OCI-LY7 (cell line): ENCODE measurements at regions not wholly inside any gene's neighbourhood (a gene's known extent, or its start where the extent isn't known, plus 50 kb on each side); places are given as distances from the start of the nearest gene placed in this dataset.

Source experiments
- BruUV-seq: library from RNA; stranded (reverse); fragments of 400-500 nt; replicated peaks from 2 replicates; lab custom pipeline; 2021; lab: Mats Ljungman, UMichigan
- CTCF ChIA-PET: fragments of 300-600 bp; sonication (Branson Sonifier 250); formaldehyde crosslinking; loops from one replicate; lab custom pipeline; 2022; ENCODE audit warnings: antibody characterized with exemption; ENCODE audit not compliant: unreplicated experiment; lab: Charles Lee
- POLR2A ChIA-PET: fragments of 300-600 bp; sonication (Branson Sonifier 250); formaldehyde crosslinking; loops from one replicate; lab custom pipeline; 2022; ENCODE audit warnings: antibody characterized with exemption; lab: Charles Lee
- DNase-seq: peaks from one replicate; pipeline ENCODE4 v3.0.0-alpha.2; 2015; ENCODE audit warnings: low spot score
- H2AFZ ChIP-seq: fragments of 200-600 bp; sonication (generic), shearing (Covaris generic); 2 replicates; pipeline ENCODE4 v1.6.1; 2014; ENCODE audit warnings: mild to moderate bottlenecking, antibody characterized with exemption, low read length, moderate library complexity
- H3K27ac ChIP-seq: fragments of 200-600 bp; sonication (generic); 2 replicates; pipeline ENCODE4 v1.5.1; 2014; ENCODE audit warnings: mixed run types, low read depth, mild to moderate bottlenecking, moderate library complexity, low read length, inconsistent platforms; ENCODE audit not compliant: poor library complexity, severe bottlenecking
- H3K36me3 ChIP-seq: fragments of 200-600 bp; sonication (generic); 2 replicates; pipeline ENCODE4 v1.6.1; 2014; ENCODE audit warnings: mild to moderate bottlenecking, antibody characterized with exemption, low read length, moderate library complexity, mixed read lengths; ENCODE audit not compliant: insufficient read depth
- H3K4me1 ChIP-seq: fragments of 200-600 bp; sonication (generic); 2 replicates; pipeline ENCODE4 v1.5.1; 2014; ENCODE audit warnings: mild to moderate bottlenecking, low read length; ENCODE audit not compliant: insufficient read depth, poor library complexity, severe bottlenecking
- H3K4me2 ChIP-seq: fragments of 200-600 bp; sonication (generic); 2 replicates; pipeline ENCODE4 v1.6.1; 2014; ENCODE audit warnings: mild to moderate bottlenecking, low read length
- H3K4me3 ChIP-seq: fragments of 200-600 bp; sonication (generic); 2 replicates; pipeline ENCODE4 v1.5.1; 2014; ENCODE audit warnings: mild to moderate bottlenecking, low read depth, low read length; ENCODE audit not compliant: poor library complexity, severe bottlenecking
- H3K79me2 ChIP-seq: fragments of 200-600 bp; sonication (generic); 2 replicates; pipeline ENCODE4 v1.6.1; 2016; ENCODE audit warnings: low read depth, mild to moderate bottlenecking, low read length, moderate library complexity, mixed read lengths; ENCODE audit not compliant: insufficient read depth
- H3K9me2 ChIP-seq: fragments of 200-600 bp; sonication (generic); 2 replicates; pipeline ENCODE4 v1.6.1; 2016; ENCODE audit warnings: mild to moderate bottlenecking, low read length, mixed read lengths; ENCODE audit not compliant: insufficient read depth
- H3K9me3 ChIP-seq: fragments of 200-600 bp; sonication (generic); 2 replicates; pipeline ENCODE4 v1.6.1; 2014; ENCODE audit warnings: mild to moderate bottlenecking, mixed run types, low read length, mixed read lengths
- H4K20me1 ChIP-seq: fragments of 200-600 bp; sonication (generic); 2 replicates; pipeline ENCODE4 v1.6.1; 2014; ENCODE audit warnings: mild to moderate bottlenecking, antibody characterized with exemption, low read length, moderate library complexity, mixed read lengths; ENCODE audit not compliant: insufficient read depth
- CTCF ChIP-seq: fragments of 200-600 bp; sonication (generic); conservative IDR thresholded peaks from 2 replicates; pipeline ENCODE4 v1.5.1; 2014; ENCODE audit warnings: mild to moderate bottlenecking, antibody characterized with exemption, low read length, moderate library complexity, mixed read lengths
- EZH2phosphoT487 ChIP-seq: fragments of 200-600 bp; sonication (generic); IDR thresholded peaks from 2 replicates; pipeline ENCODE4 v1.6.1; 2018; ENCODE audit warnings: low read depth, borderline replicate concordance, mild to moderate bottlenecking, mixed run types, antibody characterized with exemption, low read length, moderate library complexity, mixed read lengths
- intact Hi-C: fragments of 100-400 bp; cut with micrococcal nuclease; formaldehyde crosslinking; loops from one replicate; pipeline ENCODE4 v1.10.0; 2022; ENCODE audit not compliant: unreplicated experiment

GRCh38 chr12:58025431-58025830, 84.1 kb downstream of the ATP23 start:
- Histone ChIP-seq H3K9me3 (no peaks in the 10 kb centered on the region), H3K4me3 (no peak overlapping the region), H3K9me2 (no peaks in the 10 kb centered on the region; the same call in 1 of the 2 replicates), H3K4me2 (no peak overlapping the region), H3K27ac (no peak overlapping the region), H3K36me3 (no peaks in the 10 kb centered on the region), H4K20me1 (no peaks in the 10 kb centered on the region), H3K79me2 (no peaks in the 10 kb centered on the region), H2AFZ (no peak overlapping the region), H3K4me1 (no peaks in the 10 kb centered on the region)
- BruUV-seq: no TSS peak
- no peak for DNase-seq
- ChIA-PET CTCF (interaction anchor here (1.5 kb wide), 1 partner anchor 12 kb away, joined by 3 read pairs; no protein-coding TSS in a partner anchor), POLR2A (no interaction called here)
- TF ChIP-seq EZH2phosphoT487 (no peak), CTCF (no peak)
- intact Hi-C loops: no loop called here

GRCh38 chr12:58026426-58026825, 85.1 kb downstream of the ATP23 start:
- H3K27ac ChIP-seq: no peak overlapping the region
- POLR2A ChIA-PET: no interaction called here
- H3K4me2 ChIP-seq: no peak overlapping the region
- no peaks in the 10 kb centered on the region for H3K36me3 ChIP-seq
- no TSS peak for BruUV-seq
- H3K4me3 ChIP-seq: no peak overlapping the region
- no peak for DNase-seq
- H3K4me1 ChIP-seq: no peaks in the 10 kb centered on the region
- no peaks in the 10 kb centered on the region for H3K9me3 ChIP-seq
- CTCF ChIA-PET: no interaction called here
- H3K9me2 ChIP-seq: no peaks in the 10 kb centered on the region; the same call in 1 of the 2 replicates
- H3K79me2 ChIP-seq: no peaks in the 10 kb centered on the region
- no peak overlapping the region for H2AFZ ChIP-seq
- H4K20me1 ChIP-seq: no peaks in the 10 kb centered on the region
- intact Hi-C loops: no loop called here
- TF ChIP-seq EZH2phosphoT487 (no peak), CTCF (no peak)
